HG03469 (cell line): ENCODE measurements at regions not wholly inside any gene's neighbourhood (a gene's known extent, or its start where the extent isn't known, plus 50 kb on each side); places are given as distances from the start of the nearest gene placed in this dataset.
"Not testable (repeated sequence)": the region's sequence is repeated elsewhere in the genome, so short reads cannot be mapped to it uniquely, and the experiment has no call there.

Experiments used
- ATAC-seq: cut with Tn5 transposase; IDR thresholded peaks from one replicate; pipeline ENCODE4 v1.9.1; 2021; ENCODE audit warnings: mild to moderate bottlenecking, moderate library complexity, moderate number of reproducible peaks; ENCODE audit not compliant: unreplicated experiment

DNA sequence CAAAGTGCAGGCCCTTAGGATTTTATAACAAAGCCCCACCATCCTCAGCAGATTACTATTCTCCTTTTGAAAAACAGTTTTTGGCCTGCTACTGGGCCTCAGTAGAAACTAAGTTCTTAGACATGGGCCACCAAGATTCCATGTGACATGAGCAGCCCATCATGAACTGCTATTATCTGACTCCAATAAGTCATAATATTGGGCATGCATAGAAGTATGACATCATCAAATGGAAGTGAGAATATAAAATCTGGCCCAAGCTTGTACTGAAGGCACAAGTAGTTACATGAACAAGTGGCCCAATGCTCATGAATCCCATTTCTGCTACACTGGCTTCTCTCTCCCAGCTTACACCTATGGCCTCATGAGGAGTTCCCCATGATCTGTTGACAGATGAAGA lies 404.8 kb downstream of the EPHA5 start:
- ATAC-seq, result no peak

DNA sequence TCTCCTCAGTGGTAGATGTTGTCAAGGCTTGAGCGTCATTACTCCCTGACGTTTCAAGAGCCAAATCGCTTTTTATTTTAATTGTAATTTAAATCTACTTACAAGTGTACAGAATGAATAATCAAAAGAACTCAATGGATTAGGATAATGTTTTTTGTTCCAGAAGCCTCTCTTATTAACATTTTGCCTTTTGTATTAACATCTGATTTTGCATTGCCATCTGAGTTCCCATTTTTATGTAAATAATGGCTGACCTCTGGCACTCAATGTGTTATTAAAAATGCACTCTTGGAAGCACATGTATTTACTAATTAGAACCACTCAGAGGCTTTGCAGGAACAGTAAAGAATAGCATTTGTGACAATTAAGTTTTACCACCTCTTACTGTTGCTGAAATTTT lies 411.0 kb downstream of the EPHA5 start:
- no peak for ATAC-seq

DNA sequence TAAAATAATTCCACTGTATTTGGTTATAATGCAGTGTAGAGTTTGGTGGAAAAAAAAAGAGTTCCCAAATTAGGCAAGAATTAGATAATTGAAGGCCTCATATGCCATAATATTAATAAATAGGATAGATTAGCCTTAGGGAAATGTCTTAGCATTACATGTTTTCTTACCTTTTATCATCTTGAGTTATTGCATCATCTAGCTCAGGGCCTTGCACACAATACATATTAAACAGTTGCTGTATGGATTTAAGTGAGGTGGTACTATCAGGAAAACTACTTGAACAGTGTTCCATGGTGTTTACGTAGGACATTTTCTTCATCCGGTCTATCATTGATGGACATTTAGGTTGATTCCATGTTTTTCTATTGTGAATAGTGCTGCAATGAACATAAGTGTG lies 419.4 kb downstream of the EPHA5 start:
- ATAC-seq, result no peak

DNA sequence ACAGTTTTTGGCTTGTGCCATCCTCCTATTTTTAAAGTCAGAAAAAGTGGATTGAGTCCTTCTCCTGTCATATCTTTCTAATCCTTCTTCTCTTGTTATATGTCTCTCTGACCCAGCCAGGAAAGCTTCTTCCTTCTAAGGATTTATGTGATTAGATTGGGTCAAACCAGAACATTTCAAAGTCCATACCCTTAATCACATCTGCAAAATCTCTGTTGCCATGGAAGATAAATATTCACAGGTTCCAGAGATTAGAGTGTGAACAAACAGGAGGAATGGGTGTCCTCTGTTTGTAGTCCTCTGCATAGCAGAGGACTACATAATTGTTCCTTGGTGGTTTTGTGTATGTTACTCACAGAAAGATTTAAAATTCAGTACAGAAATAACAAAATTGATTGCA lies 421.2 kb downstream of the EPHA5 start:
- ATAC-seq, result no peak

DNA sequence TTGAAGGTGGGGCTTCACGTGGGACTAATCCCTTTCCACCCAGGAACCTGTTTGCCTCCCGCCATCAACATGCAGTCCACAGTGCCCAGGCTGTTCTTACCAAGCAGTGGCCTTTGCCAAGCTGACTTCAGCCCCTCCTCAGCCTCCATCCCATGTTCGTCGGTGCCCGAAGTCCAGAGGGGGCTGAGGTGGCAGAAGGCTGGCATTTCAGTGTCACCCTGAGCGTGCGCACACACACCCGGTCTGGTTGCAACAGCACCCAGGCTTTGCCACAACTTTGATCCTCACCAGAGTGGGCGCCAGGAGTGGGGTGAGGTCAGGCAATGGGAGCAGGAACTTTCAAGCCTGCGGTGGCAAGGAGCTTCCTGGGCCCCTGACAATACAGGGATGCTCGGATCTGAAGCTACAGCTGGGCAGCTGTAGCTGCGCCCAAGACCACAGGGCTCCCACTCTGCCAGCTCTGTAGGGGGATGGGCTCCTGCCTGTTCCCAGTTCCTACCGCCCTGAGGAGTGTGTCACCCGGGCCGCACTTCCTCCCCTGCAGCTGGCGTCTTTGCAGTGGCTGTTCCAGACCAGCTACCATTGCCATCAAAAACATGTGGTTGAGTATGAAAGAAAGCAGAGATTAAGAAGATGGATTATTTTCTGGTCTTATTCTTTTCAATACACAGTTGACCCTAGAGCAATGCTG lies 428.0 kb downstream of the EPHA5 start:
- ATAC-seq, result no peak

DNA sequence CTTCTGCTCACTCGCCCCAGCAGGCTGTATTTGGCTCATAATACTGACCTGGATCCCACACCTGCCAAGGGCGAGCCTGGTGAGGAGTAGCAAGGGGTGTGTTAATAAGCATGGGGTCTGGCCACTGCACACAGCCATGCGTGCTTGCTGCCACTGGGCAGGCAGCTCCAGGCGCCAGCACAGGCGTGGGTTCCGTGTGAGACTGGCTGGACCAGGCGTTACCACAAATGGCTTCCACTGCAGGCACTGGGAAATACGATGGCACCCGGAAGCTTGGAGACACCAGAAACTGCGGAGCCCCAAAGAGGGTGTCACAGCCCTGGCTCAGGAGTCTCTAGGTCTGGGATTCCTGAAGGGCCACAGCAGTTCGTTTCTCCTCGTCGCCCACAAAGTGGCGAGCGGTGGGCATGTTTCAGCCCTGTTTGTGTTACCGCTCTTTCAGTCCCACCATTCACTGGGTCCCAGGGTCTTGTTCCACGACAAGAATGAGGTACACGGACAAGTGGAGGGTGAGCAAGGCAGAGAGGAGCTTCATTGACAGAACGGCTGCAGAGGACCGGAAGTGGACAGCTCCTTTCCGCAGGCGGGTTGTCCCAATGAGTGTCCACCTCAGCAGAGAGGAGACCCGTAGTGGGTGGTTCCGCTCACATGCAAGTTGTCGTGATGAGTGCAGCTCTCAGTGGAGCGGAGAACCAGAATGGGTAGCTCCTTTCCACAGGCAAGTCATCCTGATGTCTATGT lies 428.9 kb downstream of the EPHA5 start:
- no peak for ATAC-seq

DNA sequence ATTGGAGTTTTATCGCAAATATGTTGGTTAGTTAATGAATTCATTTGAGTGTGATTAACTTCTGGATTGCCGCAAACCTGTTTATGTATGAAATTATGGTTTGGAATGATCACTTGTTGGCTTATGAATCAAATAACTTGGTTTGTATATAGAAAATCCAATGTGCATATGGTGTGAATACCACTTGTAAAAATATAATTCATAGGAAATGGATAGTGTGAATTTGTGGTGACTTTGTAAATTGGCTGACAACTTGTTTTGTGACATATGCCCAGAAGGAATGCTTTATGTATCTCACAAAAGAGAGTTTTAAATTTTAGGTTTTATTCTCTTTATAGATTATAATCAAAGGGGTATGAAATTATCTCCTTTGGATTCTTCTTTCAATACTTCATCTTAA lies 436.2 kb downstream of the EPHA5 start:
- ATAC-seq, result no peak

DNA sequence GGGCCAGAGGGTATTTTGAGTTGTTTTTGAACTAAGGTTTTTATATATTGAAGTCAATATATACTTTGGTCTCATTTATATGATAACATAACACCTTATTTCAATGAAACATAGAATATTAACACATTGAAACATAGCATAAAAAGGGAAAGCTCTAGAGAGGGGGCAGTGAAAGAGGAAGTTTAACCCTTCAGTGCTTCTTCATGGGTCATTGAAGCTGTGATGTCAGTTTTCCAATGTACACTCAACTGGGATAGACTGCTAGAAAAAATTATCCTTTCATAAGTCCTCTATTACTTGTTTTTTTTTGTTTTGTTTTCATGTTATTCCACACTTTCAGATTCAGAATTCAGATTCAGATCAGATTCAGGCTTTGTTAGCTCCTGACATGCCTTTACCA lies 442.7 kb downstream of the EPHA5 start:
- ATAC-seq, result no peak

DNA sequence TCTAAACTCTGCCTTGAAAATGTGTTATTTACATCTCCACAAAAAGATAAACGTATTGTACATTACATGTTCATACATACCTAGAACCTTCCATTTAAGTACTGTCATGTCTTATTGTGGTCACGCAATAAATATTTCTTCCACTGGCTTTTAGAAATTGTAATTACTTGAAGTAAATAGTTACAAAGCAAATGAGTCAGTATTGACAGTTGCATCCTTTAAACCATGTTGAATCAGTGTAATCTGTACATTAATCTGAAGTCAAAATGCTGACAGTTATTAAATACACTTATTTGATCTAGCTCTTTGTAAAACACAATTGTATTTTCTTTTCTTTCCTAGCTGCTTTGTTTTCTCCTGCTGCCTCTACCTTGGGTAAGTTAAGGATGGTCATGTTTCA lies 446.7 kb downstream of the EPHA5 start:
- no peak for ATAC-seq

DNA sequence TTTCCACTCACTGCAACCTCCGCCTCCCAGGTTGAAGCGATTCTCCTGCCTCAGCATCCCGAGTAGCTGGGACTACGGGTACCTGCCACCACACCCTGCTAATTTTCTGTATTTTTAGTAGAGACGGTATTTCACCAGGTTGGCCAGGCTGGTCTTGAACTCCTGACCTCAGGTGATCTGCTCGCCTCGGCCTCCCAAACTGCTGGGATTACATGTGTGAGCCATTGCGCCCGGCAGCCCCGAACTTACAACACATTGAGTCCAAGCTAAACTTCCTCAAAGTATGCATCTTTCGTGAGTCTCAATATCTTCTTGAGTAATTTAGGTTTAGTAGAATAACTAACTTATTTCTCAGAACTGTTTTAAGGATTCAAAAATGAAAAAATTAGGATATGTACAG lies 447.2 kb downstream of the EPHA5 start:
- ATAC-seq, result not testable (repeated sequence)

DNA sequence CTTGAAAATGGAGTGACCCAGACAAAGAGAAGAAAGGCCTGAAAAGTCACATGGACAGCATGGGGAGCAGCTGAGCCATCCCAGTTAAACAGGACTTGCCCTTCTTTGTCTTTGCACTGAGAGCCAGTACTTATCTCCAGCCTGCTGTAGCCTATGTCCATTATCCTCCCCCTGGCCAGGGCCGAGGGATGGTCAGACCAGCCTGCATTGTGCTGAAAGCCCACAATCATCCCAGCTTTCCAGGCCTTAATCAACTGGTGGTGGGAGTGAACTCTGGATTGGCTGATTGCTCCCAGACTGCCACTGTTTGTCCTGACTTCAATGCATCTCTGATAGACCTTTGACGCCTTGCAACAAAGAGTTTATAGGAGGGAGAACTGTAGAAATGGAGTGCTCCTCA lies 453.1 kb downstream of the EPHA5 start:
- ATAC-seq, result no peak

DNA sequence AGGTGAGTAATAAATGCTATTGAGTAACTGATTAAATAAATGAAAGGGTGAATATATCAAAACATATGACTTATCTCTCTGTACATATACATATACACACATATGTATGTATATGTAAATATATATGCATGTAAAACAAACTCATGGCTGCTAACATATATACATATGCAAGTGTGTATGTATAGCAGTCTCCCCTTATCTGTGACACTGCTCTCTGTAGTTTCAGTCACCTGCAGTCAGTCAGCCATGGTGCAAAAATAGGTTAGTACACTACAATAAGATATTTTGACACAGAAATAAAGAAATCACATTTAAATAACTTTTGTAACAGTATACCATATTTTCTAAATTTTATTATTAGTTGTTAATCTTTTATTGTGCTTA lies 467.4 kb downstream of the EPHA5 start:
- ATAC-seq, result no peak

DNA sequence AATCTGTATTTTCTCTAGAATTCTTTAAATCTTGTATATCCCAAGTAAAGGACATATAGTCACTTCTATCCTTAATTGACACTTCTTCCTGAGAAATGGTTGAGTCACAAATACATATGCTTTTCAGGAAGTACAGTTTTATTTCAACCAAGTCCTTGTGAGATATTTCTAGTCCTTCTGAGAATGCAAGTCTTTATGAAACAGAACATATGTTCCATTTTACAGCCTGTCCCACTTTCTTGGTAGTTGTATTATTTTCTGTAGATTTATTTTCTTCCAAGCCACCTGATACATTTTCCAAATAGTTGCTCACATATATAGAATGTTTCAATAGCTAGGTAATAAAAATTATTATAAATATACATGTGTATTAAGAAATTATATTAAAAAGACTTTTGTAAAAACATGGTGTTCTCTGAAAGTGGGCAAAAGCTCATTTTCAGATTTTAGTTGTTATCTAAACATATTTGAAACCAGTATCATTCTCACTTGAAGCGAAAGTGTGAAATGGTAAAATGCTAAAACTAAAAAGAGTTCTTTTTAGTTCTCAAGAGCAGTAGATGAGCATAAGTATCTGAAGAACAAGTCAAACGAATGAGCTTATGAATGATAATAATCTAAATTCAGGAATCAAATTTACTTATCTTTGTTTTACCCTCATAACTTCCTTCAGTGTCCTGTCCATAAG lies 468.0 kb downstream of the EPHA5 start:
- no peak for ATAC-seq

DNA sequence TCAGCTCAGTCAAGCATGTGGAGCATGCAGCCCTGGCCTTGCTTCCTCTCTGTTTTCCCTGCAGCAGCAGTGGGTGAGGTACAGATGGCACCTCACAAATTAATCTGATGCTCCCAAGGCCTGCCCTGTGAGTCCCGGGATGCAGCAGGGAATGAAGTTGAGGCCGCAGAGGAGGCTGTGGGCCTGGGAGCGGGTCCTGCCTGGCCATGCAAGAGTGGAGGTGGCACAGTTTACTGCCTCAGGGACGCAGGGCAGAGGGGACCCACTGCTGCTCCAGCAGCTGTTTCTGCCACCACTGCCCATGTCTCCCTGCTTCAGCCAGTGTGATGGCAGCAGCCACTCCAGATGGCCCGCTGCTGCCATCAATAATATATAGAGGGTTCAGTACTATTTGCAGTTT lies 474.6 kb downstream of the EPHA5 start:
- no peak for ATAC-seq

DNA sequence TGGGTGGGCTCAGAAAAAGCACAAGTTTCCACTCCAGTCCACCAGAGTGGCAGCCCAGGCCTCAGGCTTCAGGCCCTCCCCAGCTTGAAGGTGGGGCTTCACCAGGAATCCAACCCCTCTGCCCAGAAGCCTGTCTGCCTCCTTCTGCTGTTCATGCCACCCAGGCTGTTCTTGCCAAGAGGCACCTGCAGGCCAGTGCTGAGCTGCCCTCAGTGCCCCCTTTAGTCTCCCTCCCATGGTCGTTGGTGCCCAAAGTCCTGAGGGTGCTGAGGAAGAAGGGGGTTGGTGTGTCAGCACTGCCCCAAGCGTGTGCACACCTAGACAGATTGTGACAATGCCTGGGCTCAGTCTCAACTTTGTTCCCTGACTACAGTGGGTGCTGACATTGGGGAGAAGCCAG lies 475.3 kb downstream of the EPHA5 start:
- ATAC-seq, result no peak

DNA sequence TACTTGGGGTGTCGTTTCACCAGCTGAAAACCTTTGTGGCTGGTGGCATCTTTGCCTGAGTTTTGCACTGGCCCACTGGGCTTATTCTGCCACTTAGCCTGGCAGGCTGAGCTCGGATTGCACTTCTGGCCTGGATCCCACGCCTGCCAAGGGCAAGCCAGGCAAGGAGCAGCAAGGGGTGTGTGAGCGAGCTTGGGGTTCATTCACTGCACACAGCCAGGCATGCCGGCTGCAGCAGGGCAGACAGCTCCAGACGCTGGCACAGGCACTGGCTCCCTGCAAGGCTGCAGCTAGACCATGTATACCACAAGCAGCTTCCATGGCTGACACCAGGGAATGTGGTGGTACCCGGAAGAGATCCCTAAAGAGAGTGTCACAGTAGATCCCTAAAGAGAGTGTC lies 476.3 kb downstream of the EPHA5 start:
- ATAC-seq, result no peak

DNA sequence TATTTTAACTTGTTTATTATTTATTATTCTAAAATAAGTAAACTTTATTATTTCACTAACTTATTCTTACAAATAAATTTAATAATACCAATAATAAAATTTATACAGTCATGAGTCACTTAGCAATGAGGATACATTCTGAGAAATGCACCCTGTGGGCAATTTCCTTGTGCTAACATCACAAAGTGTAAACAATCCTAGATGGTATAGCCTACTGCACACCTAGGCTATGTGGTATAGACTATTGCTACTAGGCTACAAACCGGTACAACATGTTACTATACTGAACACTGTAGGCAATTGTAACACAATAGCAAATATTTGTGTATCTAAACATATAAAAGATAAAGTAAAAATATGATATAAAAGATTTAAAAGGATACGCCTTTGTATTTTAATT lies 479.5 kb downstream of the EPHA5 start:
- ATAC-seq, result no peak

DNA sequence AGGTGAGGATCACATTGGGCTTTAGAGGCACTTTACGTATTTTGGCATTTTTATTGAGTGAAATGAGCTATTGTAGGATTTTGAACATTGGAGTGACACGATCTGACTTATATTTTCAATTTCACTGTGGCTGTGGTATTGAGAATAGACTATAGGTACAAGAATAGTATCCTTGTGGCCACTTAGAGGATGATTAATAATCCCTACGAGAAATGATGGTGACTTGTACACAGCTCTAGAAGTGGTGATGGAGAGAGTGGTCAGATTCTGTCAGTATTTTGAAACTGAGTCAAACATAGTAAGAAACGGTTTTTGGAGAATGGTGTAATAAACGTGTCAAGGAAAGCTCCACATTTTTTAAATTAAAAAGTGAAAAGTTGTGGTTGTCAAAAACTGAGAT lies 494.7 kb downstream of the EPHA5 start:
- no peak for ATAC-seq

DNA sequence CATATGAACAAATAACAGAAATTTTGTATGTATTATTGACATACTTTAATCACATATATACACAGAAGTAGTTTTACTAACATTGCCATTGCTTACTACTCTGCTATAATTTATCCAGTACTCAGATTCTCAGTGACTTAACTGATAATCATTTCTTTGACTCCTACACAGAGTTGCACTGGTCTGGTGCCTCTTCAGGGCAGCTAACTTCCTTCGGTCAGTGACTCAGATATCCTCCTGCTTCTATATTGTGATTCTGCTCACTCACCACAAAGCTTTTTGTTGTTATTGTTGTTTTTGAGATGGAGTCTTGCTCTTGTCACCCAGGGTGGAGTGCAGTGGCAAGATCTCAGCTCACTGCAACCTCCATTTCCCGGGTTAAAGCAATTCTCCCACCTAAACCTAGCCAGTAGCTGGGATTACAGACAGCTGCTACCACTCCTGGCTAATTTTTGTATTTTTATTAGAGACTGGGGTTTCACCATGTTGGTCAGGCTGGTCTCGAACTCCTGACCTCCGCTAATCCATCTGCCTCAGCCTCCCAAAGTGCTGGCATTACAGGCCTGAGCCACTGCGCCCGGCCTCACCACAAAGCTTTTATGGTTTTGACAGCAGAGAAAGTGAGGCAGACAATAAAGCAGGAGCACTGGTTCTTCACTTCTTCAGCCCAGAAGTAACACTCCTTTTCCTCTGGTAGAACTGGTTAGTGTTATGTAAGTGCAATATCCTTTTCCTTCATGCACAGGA lies 499.3 kb downstream of the EPHA5 start:
- no peak for ATAC-seq

DNA sequence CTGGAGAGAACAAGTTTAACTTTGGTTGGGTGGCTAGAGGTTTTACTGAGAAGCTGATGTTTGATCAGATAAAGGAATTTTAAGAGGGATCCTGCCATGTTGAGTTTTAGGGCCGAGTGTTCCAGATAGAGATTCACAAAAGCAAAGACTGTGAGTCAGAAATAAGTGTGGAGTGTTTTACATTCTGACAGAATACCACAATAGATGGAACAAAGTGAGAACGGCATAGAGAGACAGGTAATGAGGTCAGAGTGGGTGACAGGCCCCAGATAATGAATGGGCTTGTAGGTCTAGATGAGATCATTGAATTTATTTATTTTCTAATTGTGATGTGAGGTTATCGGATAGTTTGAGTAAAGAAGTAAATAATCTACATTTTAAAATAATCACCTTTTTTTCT lies 502.6 kb downstream of the EPHA5 start:
- ATAC-seq, result no peak

DNA sequence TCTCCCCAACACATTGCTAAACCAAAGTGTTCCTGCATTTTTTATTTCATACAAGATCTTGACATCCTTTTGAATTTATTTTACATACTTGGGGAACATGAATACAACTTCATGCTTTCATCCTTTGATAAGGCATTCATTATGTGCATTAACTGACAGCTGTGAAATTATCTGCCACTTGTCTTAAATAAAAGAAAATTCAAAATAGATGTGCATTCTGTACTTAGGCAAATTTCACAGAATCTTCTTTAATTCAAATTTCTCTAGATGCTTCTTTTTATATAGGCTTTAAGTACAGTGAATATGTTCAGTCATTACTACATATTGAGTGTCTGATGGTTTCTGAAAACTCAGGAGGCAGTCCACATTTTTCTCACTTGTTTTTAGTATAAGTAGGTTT lies 518.1 kb downstream of the EPHA5 start:
- no peak for ATAC-seq

DNA sequence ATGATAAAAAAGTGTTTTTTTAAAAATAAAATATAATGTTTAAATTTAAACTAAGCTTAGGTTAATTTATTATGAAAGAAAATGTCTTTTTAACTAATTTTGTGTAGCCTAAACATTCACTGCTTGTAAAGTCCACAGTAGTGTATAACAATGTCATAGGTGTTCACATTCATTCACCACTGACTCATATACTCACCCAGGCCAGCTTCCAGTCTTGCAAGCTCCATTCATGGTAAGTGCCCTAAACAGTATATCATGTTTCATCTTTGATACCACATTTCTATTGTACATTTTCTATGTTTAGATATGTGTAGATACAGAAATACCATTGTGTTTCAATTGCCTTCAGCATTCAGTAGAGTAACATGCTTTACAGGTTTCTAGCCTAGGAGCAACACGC lies 530.3 kb downstream of the EPHA5 start:
- ATAC-seq, result no peak
